Nephron progenitor cell (in vitro differentiated cells): ENCODE measurements at regions not wholly inside any gene's neighbourhood (a gene's known extent, or its start where the extent isn't known, plus 50 kb on each side); places are given as distances from the start of the nearest gene placed in this dataset.

ENCODE experiments used
- DNase-seq: peaks from one replicate; pipeline ENCODE4 v3.0.0; 2021
- H3K27ac Mint-ChIP-seq: 2 replicates; pipeline ENCODE4 v1.8.0; 2021; ENCODE audit warnings: mild to moderate bottlenecking, moderate library complexity, mixed read lengths
- H3K27me3 Mint-ChIP-seq: 2 replicates; pipeline ENCODE4 v1.8.0; 2021; ENCODE audit warnings: mild to moderate bottlenecking, low read depth, mixed read lengths; ENCODE audit not compliant: poor library complexity
- H3K36me3 Mint-ChIP-seq: 2 replicates; pipeline ENCODE4 v1.8.0; 2021; ENCODE audit warnings: low read depth, mixed read lengths
- H3K4me1 Mint-ChIP-seq: 2 replicates; pipeline ENCODE4 v1.8.0; 2021; ENCODE audit warnings: mixed read lengths
- H3K4me3 Mint-ChIP-seq: 2 replicates; pipeline ENCODE4 v1.8.0; 2021; ENCODE audit warnings: mild to moderate bottlenecking, moderate library complexity, mixed read lengths
- H3K9me3 Mint-ChIP-seq: 2 replicates; pipeline ENCODE4 v1.8.0; 2021; ENCODE audit warnings: mild to moderate bottlenecking, moderate library complexity, mixed read lengths
- TF ChIP-seq, protein P1 (sequence below): fragments of 200-600 bp; sonication (generic); IDR thresholded peaks from 2 replicates; pipeline ENCODE4 v1.5.0; 2021; ENCODE audit warnings: antibody characterized with exemption

DNA sequence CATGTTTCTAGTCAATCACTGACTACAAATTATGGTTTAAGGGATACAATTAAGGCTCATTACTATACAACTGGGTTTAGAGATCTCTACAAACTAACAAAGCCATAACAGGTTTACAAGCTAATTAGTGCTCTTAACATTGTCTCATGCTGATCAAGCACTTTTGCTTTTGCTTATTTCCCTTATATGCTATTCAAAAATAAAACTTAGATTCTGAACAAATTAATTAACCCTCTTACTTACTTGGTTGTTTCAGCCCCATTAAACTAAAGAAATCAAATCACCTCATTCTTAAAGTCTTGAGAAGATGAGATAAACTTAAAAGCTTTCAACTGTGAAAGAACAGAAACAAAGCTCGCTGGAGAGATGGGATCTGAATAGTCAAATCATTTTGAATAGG, 2024.5 kb upstream of the ADGRL3 start:
- no peaks in the 10 kb centered on the region for H3K9me3 Mint-ChIP-seq
- H3K27me3 Mint-ChIP-seq, result no peaks in the 10 kb centered on the region
- no peaks in the 10 kb centered on the region for H3K4me1 Mint-ChIP-seq
- TF ChIP-seq, protein P1, sequence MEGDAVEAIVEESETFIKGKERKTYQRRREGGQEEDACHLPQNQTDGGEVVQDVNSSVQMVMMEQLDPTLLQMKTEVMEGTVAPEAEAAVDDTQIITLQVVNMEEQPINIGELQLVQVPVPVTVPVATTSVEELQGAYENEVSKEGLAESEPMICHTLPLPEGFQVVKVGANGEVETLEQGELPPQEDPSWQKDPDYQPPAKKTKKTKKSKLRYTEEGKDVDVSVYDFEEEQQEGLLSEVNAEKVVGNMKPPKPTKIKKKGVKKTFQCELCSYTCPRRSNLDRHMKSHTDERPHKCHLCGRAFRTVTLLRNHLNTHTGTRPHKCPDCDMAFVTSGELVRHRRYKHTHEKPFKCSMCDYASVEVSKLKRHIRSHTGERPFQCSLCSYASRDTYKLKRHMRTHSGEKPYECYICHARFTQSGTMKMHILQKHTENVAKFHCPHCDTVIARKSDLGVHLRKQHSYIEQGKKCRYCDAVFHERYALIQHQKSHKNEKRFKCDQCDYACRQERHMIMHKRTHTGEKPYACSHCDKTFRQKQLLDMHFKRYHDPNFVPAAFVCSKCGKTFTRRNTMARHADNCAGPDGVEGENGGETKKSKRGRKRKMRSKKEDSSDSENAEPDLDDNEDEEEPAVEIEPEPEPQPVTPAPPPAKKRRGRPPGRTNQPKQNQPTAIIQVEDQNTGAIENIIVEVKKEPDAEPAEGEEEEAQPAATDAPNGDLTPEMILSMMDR, result no peak
- H3K27ac Mint-ChIP-seq, result no peak overlapping the region
- no peak for DNase-seq
- H3K4me3 Mint-ChIP-seq, result no peak overlapping the region
- H3K36me3 Mint-ChIP-seq, result no peaks in the 10 kb centered on the region

DNA sequence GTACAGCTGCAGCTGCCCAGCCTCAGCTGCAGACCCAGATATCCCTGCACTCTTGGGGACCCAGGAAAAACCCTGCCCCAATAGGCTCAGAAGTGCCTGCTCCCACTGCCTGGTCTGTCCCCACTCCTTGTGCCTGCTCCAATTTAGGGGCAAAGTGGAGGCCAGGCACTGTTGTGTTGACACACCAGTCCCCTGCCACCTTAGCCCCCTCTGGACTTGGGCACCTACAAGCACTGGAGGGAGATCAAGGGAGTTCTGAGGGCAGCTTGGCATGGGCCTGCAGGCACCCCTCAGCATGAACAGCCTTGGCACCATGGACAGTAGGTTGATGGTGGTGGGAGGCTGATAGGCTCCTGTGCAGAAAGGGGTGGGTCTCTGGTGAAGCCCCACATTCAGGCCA, 2020.8 kb upstream of the ADGRL3 start:
- no peaks in the 10 kb centered on the region for H3K27me3 Mint-ChIP-seq
- no peaks in the 10 kb centered on the region for H3K36me3 Mint-ChIP-seq
- no peak overlapping the region for H3K27ac Mint-ChIP-seq
- no peaks in the 10 kb centered on the region for H3K9me3 Mint-ChIP-seq
- H3K4me1 Mint-ChIP-seq, result no peaks in the 10 kb centered on the region
- TF ChIP-seq, protein P1, result no peak
- no peak for DNase-seq
- no peak overlapping the region for H3K4me3 Mint-ChIP-seq

DNA sequence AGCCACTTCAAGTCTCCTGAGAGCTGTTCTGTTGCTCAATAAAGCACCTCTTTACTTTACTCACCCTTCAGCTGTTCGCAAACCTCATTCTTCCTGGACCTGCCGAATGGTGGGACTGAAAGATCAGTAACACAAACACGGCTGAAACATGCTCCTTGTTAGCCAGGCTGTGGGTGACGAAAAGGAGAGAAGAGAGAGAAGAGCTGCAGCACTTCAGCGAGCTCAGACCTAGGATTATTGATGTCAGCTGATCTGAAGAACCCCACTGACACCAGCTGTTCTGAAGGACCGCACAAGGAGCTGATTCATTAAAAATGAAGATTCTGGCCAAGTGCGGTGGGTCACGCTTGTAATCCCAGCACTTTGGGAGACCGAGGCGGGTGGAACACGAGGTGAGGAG, 2020.0 kb upstream of the ADGRL3 start:
- H3K36me3 Mint-ChIP-seq, result no peaks in the 10 kb centered on the region
- no peak for DNase-seq

DNA sequence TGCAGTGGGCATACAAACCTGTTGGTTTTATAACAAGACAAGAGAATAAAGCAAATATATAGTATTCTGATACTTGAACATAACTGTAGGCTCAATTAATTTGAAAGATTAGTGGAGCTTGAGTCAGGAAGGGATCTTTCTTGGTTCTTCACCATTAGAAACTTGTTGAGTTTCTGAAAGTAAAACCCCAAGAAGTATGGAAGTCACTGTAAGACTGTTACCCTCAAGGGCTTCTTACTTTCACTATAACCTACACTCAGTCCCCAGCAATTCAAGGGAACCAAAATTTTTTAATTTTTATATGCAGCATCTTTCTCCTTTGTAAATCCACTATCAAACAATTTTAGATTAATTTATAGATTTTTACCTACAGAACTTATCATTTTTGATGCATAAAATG, 2019.2 kb upstream of the ADGRL3 start:
- H3K4me1 Mint-ChIP-seq, result no peaks in the 10 kb centered on the region
- no peak overlapping the region for H3K4me3 Mint-ChIP-seq
- no peaks in the 10 kb centered on the region for H3K27me3 Mint-ChIP-seq
- no peak for DNase-seq
- TF ChIP-seq, protein P1, result no peak
- no peaks in the 10 kb centered on the region for H3K9me3 Mint-ChIP-seq
- H3K36me3 Mint-ChIP-seq, result no peaks in the 10 kb centered on the region
- no peak overlapping the region for H3K27ac Mint-ChIP-seq

More for the DNA sequence above, 2020.0 kb upstream of the ADGRL3 start:
- Mint-ChIP-seq H3K27ac (no peak overlapping the region), H3K4me3 (no peak overlapping the region), H3K27me3 (no peaks in the 10 kb centered on the region), H3K4me1 (no peaks in the 10 kb centered on the region), H3K9me3 (no peaks in the 10 kb centered on the region)
- TF ChIP-seq, protein P1, result no peak

DNA sequence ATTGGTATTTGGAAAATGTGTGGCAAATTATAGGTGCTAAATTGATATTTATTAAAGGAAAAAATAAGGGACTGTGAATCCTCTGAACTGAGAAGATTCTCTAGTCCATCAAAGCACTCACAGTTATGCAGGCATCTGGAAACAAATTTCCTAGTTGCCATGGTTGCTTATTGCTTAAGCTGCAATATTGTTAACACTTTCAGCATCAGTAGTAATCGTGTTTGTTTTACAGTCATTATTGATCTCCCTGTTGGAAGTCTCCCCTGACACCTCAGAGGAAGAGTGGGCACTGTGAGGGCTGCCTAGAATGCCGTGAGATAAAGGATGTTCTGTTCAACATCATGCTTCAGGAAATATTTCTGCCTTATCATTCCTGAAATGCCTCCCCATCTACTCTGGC, 2004.3 kb upstream of the ADGRL3 start:
- Mint-ChIP-seq H3K9me3 (no peaks in the 10 kb centered on the region), H3K27ac (no peak overlapping the region), H3K36me3 (no peaks in the 10 kb centered on the region), H3K4me3 (no peak overlapping the region), H3K4me1 (no peaks in the 10 kb centered on the region), H3K27me3 (peaks cover 4% of the 10 kb centered on the region)
- no peak for DNase-seq
- TF ChIP-seq, protein P1, result no peak

DNA sequence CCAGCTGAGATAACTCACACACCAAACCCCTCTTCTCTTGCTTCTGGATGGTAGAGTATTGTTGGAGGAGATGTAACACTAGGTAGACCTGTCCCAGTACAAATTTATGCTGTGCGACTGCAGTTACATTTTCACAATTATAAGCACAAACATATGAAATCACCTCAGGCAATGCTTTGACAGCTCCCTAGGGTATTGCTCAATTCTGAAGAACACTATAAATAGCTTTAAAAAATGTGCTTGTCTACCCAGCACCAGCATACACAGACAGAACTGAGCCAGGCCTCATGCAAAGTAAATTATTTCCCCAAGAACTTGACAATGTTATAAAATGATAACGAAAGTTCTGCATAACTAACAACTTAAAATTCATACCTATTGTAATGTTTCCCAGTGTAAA, 1999.1 kb upstream of the ADGRL3 start:
- Mint-ChIP-seq H3K4me3 (no peak overlapping the region), H3K9me3 (peaks cover 6% of the 10 kb centered on the region), H3K27ac (no peak overlapping the region), H3K27me3 (no peaks in the 10 kb centered on the region), H3K4me1 (no peaks in the 10 kb centered on the region), H3K36me3 (no peaks in the 10 kb centered on the region)
- TF ChIP-seq, protein P1, result no peak
- DNase-seq, result no peak
